Fibroblast of lung (primary cell): ENCODE measurements at regions not wholly inside any gene's neighbourhood (a gene's known extent, or its start where the extent isn't known, plus 50 kb on each side); places are given as distances from the start of the nearest gene placed in this dataset.

Experiments used
- DNase-seq, 2 donors: peaks; one replicate each; pipeline versions ENCODE4 v3.0.0 to v3.0.0-alpha.2; 2010; ENCODE audit warnings: low read depth in 2 of 2
- H2AFZ ChIP-seq: 2 replicates; pipeline ENCODE4 v1.5.1; 2012; ENCODE audit warnings: low read length, control low read depth, inconsistent platforms
- H3K27ac ChIP-seq: 2 replicates; pipeline ENCODE4 v1.5.1; 2011; ENCODE audit warnings: low read length, control low read depth; ENCODE audit not compliant: insufficient read depth
- H3K27me3 ChIP-seq: 2 replicates; pipeline ENCODE4 v1.5.1; 2011; ENCODE audit warnings: mild to moderate bottlenecking, low read length; ENCODE audit not compliant: control insufficient read depth, insufficient read depth
- H3K36me3 ChIP-seq: 2 replicates; pipeline ENCODE4 v1.5.1; 2011; ENCODE audit warnings: low read length; ENCODE audit not compliant: control insufficient read depth, insufficient read depth
- H3K4me1 ChIP-seq: 2 replicates; pipeline ENCODE4 v1.5.1; 2011; ENCODE audit warnings: low read length; ENCODE audit not compliant: control insufficient read depth, insufficient read depth; ENCODE audit errors: extremely low read depth
- H3K4me2 ChIP-seq: 2 replicates; pipeline ENCODE4 v1.5.1; 2011; ENCODE audit warnings: low read length, control low read depth; ENCODE audit not compliant: insufficient read depth; ENCODE audit errors: extremely low read depth
- H3K4me3 ChIP-seq, 4 experiments: fragments of 200-600 bp in 1 of 4; sonication (generic) in 1 of 4; replicated peaks in 1 of 4; 2 replicates each; pipeline ENCODE4 v1.5.1; 2011 to 2016; ENCODE audit warnings: low read length in 4 of 4, low read depth in 3 of 4, mild to moderate bottlenecking in 3 of 4, control low read depth in 2 of 4, inconsistent platforms in 1 of 4, mixed read lengths in 1 of 4; ENCODE audit not compliant: insufficient read depth in 1 of 4; ENCODE audit errors: control extremely low read depth in 1 of 4
- H3K79me2 ChIP-seq: 2 replicates; pipeline ENCODE4 v1.5.1; 2012; ENCODE audit warnings: mild to moderate bottlenecking, low read length, inconsistent platforms; ENCODE audit not compliant: control insufficient read depth, insufficient read depth
- H3K9ac ChIP-seq: 2 replicates; pipeline ENCODE4 v1.5.1; 2011; ENCODE audit warnings: mild to moderate bottlenecking, low read length, control low read depth; ENCODE audit not compliant: insufficient read depth
- H3K9me3 ChIP-seq: 2 replicates; pipeline ENCODE4 v1.5.1; 2012; ENCODE audit warnings: low read depth, low read length; ENCODE audit not compliant: control insufficient read depth, insufficient read depth
- H4K20me1 ChIP-seq: 2 replicates; pipeline ENCODE4 v1.5.1; 2011; ENCODE audit warnings: low read length; ENCODE audit not compliant: control insufficient read depth, insufficient read depth; ENCODE audit errors: extremely low read depth
- CTCF ChIP-seq, 2 donors: IDR thresholded peaks in 1 of 2; conservative IDR thresholded peaks in 1 of 2; 1 replicate in 1 of 2; 2 replicates in 1 of 2; pipeline ENCODE4 v1.5.1; 2011 to 2012; ENCODE audit warnings: low read length in 2 of 2, control low read depth in 1 of 2, inconsistent platforms in 1 of 2, low read depth in 1 of 2, mild to moderate bottlenecking in 1 of 2
- EZH2 ChIP-seq: IDR thresholded peaks from 2 replicates; pipeline ENCODE4 v1.5.1; 2012; ENCODE audit warnings: low read length, control low read depth, mild to moderate bottlenecking; ENCODE audit errors: missing control alignments

- H3K27me3 ChIP-seq, result no peaks in the 10 kb centered on the region
- no peak overlapping the region for H3K4me2 ChIP-seq
- no peak for DNase-seq
- H3K9me3 ChIP-seq, result no peaks in the 10 kb centered on the region
- no peaks in the 10 kb centered on the region for H4K20me1 ChIP-seq
- H3K36me3 ChIP-seq, result no peaks in the 10 kb centered on the region
- no peak overlapping the region for H3K9ac ChIP-seq
- no peak overlapping the region for H3K27ac ChIP-seq
- no peaks in the 10 kb centered on the region for H3K4me1 ChIP-seq
- no peak overlapping the region for H2AFZ ChIP-seq
- H3K4me3 ChIP-seq, result no peak overlapping the region
- TF ChIP-seq EZH2 (no peak), CTCF (conservative IDR thresholded peaks at IDR 0.05 in 1 of 2, IDR thresholded peaks at IDR 0.05 in 1 of 2; ENCODE audit: low read depth in 1 of 2, low read length in 2 of 2) (no peak)
- no peaks in the 10 kb centered on the region for H3K79me2 ChIP-seq
Measured at GRCh38 chr10:4733150-4733842, 92.7 kb upstream of the AKR1E2 start.

GRCh38 chr10:4730998-4731397 is 95.0 kb upstream of the AKR1E2 start:
- H3K79me2 ChIP-seq, result no peaks in the 10 kb centered on the region
- H3K4me2 ChIP-seq, result no peak overlapping the region
- H3K9ac ChIP-seq, result no peak overlapping the region
- no peaks in the 10 kb centered on the region for H3K27me3 ChIP-seq
- no peak overlapping the region for H3K27ac ChIP-seq
- no peaks in the 10 kb centered on the region for H3K36me3 ChIP-seq
- no peak for DNase-seq
- TF ChIP-seq CTCF (conservative IDR thresholded peaks at IDR 0.05 in 1 of 2, IDR thresholded peaks at IDR 0.05 in 1 of 2; ENCODE audit: low read depth in 1 of 2, low read length in 2 of 2), result no peak
- no peaks in the 10 kb centered on the region for H4K20me1 ChIP-seq
- H3K4me1 ChIP-seq, result peaks cover 3% of the 10 kb centered on the region
- no peak overlapping the region for H3K4me3 ChIP-seq
- no peaks in the 10 kb centered on the region for H3K9me3 ChIP-seq
- H2AFZ ChIP-seq, result no peak overlapping the region

- Histone ChIP-seq H3K27ac (peak overlapping the region; percentile 56), H2AFZ (no peak overlapping the region)
Measured at GRCh38 chr10:4725917-4726606, 99.9 kb upstream of the AKR1E2 start.

More at GRCh38 chr10:4725917-4726606, 99.9 kb upstream of the AKR1E2 start:
- Histone ChIP-seq H3K9me3 (no peaks in the 10 kb centered on the region), H3K36me3 (no peaks in the 10 kb centered on the region), H3K79me2 (no peaks in the 10 kb centered on the region), H3K4me2 (peak overlapping the region; percentile 51), H3K9ac (no peak overlapping the region), H4K20me1 (no peaks in the 10 kb centered on the region), H3K4me1 (peaks cover 12% of the 10 kb centered on the region), H3K27me3 (no peaks in the 10 kb centered on the region), H3K4me3 (no peak overlapping the region)
- no peak for TF ChIP-seq EZH2
- no peak for TF ChIP-seq CTCF (conservative IDR thresholded peaks at IDR 0.05 in 1 of 2, IDR thresholded peaks at IDR 0.05 in 1 of 2; ENCODE audit: low read depth in 1 of 2, low read length in 2 of 2)
- DNase-seq, result peak; percentile 69 to 94
